H1 (cell line): ENCODE measurements at regions not wholly inside any gene's neighbourhood (a gene's known extent, or its start where the extent isn't known, plus 50 kb on each side); places are given as distances from the start of the nearest gene placed in this dataset.

Source experiments
- MAFK ChIP-seq: IDR thresholded peaks from 2 replicates; pipeline ENCODE4 v1.6.1; 2012; ENCODE audit warnings: low read depth, mild to moderate bottlenecking, improper control_type of control experiment, low read length

GRCh38 chr7:35545831-35546230, 149.1 kb downstream of the HERPUD2 start (continued):
- TF ChIP-seq MAFK, result no peak
